ENCODE measurements at regions not wholly inside any gene's neighbourhood (a gene's known extent, or its start where the extent isn't known, plus 50 kb on each side); places are given as distances from the start of the nearest gene placed in this dataset.

DNA sequence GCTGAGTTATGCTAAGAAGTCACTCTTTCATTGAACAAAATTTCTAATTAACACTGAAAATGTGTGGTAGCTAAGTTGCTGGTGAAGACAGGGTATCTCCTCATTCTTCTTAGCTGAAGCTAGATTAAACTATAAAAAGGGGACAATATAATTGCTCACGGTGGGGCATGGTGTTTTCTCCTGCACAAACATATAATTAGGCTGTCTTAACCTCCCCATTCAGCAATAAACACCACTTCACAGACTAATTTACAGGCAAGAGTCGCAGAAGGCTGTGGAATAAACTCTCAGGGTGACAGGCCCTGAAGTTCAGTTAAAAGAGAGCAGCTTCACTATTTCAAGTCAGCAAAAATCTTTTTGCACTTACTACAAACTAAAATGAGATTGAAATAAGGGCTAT is 338.9 kb upstream of the NT5E start:
- no peak for TF ChIP-seq JUNB (CRISPR knock-in tag; conservative IDR thresholded peaks at IDR 0.05)
- TF ChIP-seq, protein P1, sequence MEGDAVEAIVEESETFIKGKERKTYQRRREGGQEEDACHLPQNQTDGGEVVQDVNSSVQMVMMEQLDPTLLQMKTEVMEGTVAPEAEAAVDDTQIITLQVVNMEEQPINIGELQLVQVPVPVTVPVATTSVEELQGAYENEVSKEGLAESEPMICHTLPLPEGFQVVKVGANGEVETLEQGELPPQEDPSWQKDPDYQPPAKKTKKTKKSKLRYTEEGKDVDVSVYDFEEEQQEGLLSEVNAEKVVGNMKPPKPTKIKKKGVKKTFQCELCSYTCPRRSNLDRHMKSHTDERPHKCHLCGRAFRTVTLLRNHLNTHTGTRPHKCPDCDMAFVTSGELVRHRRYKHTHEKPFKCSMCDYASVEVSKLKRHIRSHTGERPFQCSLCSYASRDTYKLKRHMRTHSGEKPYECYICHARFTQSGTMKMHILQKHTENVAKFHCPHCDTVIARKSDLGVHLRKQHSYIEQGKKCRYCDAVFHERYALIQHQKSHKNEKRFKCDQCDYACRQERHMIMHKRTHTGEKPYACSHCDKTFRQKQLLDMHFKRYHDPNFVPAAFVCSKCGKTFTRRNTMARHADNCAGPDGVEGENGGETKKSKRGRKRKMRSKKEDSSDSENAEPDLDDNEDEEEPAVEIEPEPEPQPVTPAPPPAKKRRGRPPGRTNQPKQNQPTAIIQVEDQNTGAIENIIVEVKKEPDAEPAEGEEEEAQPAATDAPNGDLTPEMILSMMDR (IDR thresholded peaks at IDR 0.05 in 2 of 3, conservative IDR thresholded peaks at IDR 0.05 in 1 of 3; ENCODE audit: insufficient read depth in 2 of 3, low read depth in 1 of 3, low read length in 3 of 3) = no peak
- TF ChIP-seq E4F1 (CRISPR knock-in tag; IDR thresholded peaks at IDR 0.05; ENCODE audit: borderline replicate concordance) = no peak
- TF ChIP-seq MIER1 (IDR thresholded peaks at IDR 0.05; ENCODE audit: low read depth) = no peak
- TF ChIP-seq ZEB2 (IDR thresholded peaks at IDR 0.05) = no peak
- TF ChIP-seq FOXK2 (conservative IDR thresholded peaks at IDR 0.05 in 1 of 2, IDR thresholded peaks at IDR 0.05 in 1 of 2; ENCODE audit: low read depth in 2 of 2) = no peak
- TF ChIP-seq EP400 (IDR thresholded peaks at IDR 0.05) = no peak
- TF ChIP-seq FOXM1 (IDR thresholded peaks at IDR 0.05; ENCODE audit: low read depth) = no peak
- TF ChIP-seq FOXM1 (CRISPR knock-in tag; IDR thresholded peaks at IDR 0.05; ENCODE audit: low read depth) = no peak
- TF ChIP-seq HSF4 (CRISPR knock-in tag; IDR thresholded peaks at IDR 0.05; ENCODE audit: borderline replicate concordance) = no peak
- no peak for TF ChIP-seq GTF2F1 (IDR thresholded peaks at IDR 0.05; ENCODE audit: low read depth, low read length)
- TF ChIP-seq CREBBP (IDR thresholded peaks at IDR 0.05; ENCODE audit: low read depth, low read length) = no peak
- TF ChIP-seq EP300 (IDR thresholded peaks at IDR 0.05; ENCODE audit: low read length) = no peak
- no peak for TF ChIP-seq POLR2A (conservative IDR thresholded peaks at IDR 0.05)
- TF ChIP-seq EZH2 (IDR thresholded peaks at IDR 0.05; ENCODE audit: borderline replicate concordance, low read depth, low read length) = no peak

All from K562 (cell line).